ENCODE measurements at regions not wholly inside any gene's neighbourhood (a gene's known extent, or its start where the extent isn't known, plus 50 kb on each side); places are given as distances from the start of the nearest gene placed in this dataset.

DNA sequence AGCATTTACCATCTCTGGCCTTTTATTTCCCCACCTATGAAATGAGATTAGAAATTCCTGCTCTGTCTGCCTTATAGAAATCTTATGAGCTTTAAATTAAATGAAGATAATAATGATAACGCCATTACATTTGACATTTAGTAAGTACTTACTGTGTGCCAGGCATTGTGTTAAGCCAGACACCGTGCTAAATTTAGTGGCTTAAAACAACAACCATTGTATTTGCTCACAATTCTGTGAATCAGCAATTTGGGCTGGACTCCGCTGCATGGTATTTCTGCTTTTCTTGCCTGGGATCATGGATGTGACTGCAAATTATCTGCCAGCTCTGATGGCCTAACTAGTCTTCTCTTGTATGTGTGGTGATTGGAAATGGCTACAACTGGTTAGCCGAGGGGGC is 56.4 kb upstream of the CCDC6 start:
- no peak overlapping the region for H2AFZ ChIP-seq
- ChIA-PET CTCF (no interaction called here), POLR2A (ENCODE audit: unreplicated experiment) (no interaction called here)
- no peak overlapping the region for H3K4me2 ChIP-seq
- peaks cover 34% of the 10 kb centered on the region for H3F3A ChIP-seq (ENCODE audit: insufficient read depth, low read depth)
- H3K4me3 ChIP-seq: no peak overlapping the region
- TF ChIP-seq, protein P1, sequence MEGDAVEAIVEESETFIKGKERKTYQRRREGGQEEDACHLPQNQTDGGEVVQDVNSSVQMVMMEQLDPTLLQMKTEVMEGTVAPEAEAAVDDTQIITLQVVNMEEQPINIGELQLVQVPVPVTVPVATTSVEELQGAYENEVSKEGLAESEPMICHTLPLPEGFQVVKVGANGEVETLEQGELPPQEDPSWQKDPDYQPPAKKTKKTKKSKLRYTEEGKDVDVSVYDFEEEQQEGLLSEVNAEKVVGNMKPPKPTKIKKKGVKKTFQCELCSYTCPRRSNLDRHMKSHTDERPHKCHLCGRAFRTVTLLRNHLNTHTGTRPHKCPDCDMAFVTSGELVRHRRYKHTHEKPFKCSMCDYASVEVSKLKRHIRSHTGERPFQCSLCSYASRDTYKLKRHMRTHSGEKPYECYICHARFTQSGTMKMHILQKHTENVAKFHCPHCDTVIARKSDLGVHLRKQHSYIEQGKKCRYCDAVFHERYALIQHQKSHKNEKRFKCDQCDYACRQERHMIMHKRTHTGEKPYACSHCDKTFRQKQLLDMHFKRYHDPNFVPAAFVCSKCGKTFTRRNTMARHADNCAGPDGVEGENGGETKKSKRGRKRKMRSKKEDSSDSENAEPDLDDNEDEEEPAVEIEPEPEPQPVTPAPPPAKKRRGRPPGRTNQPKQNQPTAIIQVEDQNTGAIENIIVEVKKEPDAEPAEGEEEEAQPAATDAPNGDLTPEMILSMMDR (conservative IDR thresholded peaks at IDR 0.05): no peak
- TF ChIP-seq EZH2 (IDR thresholded peaks at IDR 0.05; ENCODE audit: low read depth): no peak
- H3K9me2 ChIP-seq (ENCODE audit: insufficient read depth): no peaks in the 10 kb centered on the region
- H3K4me1 ChIP-seq (replicated peaks; ENCODE audit: insufficient read depth): peaks cover 43% of the 10 kb centered on the region
- H4K20me1 ChIP-seq (ENCODE audit: insufficient read depth): no peaks in the 10 kb centered on the region
- intact Hi-C loops (cut with micrococcal nuclease; ENCODE audit: unreplicated experiment): no loop called here
- no TSS peak for BruUV-seq (replicated peaks)
- DNase-seq: no peak
- H3K27ac ChIP-seq: no peak overlapping the region
- H3K36me3 ChIP-seq (ENCODE audit: low read depth): no peaks in the 10 kb centered on the region
- H3K79me2 ChIP-seq (ENCODE audit: low read depth): no peaks in the 10 kb centered on the region
- no peaks in the 10 kb centered on the region for H3K27me3 ChIP-seq (ENCODE audit: insufficient read depth, low read depth)
- no peaks in the 10 kb centered on the region for H3K9me3 ChIP-seq (ENCODE audit: insufficient read depth, low read depth)

DNA sequence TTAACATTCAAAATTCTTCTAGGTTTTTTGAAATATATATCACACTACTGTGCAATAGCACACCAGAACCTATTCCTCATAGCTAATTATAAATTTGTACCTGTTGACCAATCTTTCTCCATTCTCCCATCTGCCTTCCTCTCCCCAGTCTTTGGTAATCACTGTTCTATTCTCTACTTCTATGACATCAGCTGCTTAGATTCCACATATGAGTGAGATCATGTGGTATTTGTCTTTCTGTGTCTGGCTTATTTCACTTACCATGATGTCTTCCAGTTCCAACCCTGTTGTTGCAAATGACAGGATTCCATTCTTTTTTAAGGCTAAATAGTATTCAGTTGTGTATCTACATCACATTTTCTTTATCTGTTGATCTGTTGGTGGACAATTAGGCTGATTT is 54.4 kb upstream of the CCDC6 start:
- H2AFZ ChIP-seq: no peak overlapping the region
- no peak for DNase-seq
- BruUV-seq (replicated peaks): no TSS peak
- peaks cover 23% of the 10 kb centered on the region for H3K4me1 ChIP-seq (replicated peaks; ENCODE audit: insufficient read depth)
- POLR2A ChIA-PET (ENCODE audit: unreplicated experiment): interaction anchor here (0.6 kb wide), 1 partner anchor 971 kb away, joined by 3 read pairs; no protein-coding TSS in a partner anchor
- H3K4me3 ChIP-seq: no peak overlapping the region
- H4K20me1 ChIP-seq (ENCODE audit: insufficient read depth): no peaks in the 10 kb centered on the region
- H3K79me2 ChIP-seq (ENCODE audit: low read depth): no peaks in the 10 kb centered on the region
- H3K4me2 ChIP-seq: no peak overlapping the region
- intact Hi-C loops (cut with micrococcal nuclease; ENCODE audit: unreplicated experiment): no loop called here
- CTCF ChIA-PET: no interaction called here
- H3K9me3 ChIP-seq (ENCODE audit: insufficient read depth, low read depth): no peaks in the 10 kb centered on the region
- no peaks in the 10 kb centered on the region for H3K36me3 ChIP-seq (ENCODE audit: low read depth)
- no peaks in the 10 kb centered on the region for H3K27me3 ChIP-seq (ENCODE audit: insufficient read depth, low read depth)
- H3K9me2 ChIP-seq (ENCODE audit: insufficient read depth): no peaks in the 10 kb centered on the region
- H3F3A ChIP-seq (ENCODE audit: insufficient read depth, low read depth): peaks cover 18% of the 10 kb centered on the region
- no peak for TF ChIP-seq EZH2 (IDR thresholded peaks at IDR 0.05; ENCODE audit: low read depth)
- TF ChIP-seq, protein P1 (conservative IDR thresholded peaks at IDR 0.05): no peak
- no peak overlapping the region for H3K27ac ChIP-seq

DNA sequence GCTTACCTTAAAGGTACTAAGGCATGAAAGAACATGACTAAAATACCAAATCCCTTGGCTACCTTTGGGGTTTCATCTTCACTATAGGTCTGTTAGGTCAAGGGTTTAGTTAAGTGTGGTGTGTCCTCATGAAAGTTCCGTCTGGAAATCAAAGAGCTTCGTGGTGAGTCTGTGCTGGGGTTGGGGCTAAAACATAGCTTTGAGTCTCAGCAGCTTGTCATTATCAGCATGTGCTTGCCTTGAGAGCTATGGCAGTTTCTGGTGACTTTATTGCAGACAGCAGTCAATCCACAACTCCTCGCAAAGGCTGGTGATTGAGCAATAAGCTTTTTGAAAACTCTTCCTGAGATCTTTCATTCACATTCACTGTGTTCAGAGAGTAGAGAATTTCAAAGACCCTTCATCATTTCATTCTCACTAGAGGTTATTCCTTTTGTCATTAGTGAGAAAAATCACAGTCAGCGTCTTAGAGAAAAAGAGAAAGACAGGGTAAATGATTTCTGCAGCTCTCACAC is 53.2 kb upstream of the CCDC6 start:
- no peak overlapping the region for H3K27ac ChIP-seq
- H3K4me1 ChIP-seq (replicated peaks; ENCODE audit: insufficient read depth): peaks cover 23% of the 10 kb centered on the region
- intact Hi-C loops (cut with micrococcal nuclease; ENCODE audit: unreplicated experiment): no loop called here
- no peaks in the 10 kb centered on the region for H3K9me3 ChIP-seq (ENCODE audit: insufficient read depth, low read depth)
- no peaks in the 10 kb centered on the region for H3K79me2 ChIP-seq (ENCODE audit: low read depth)
- ChIA-PET CTCF (no interaction called here), POLR2A (ENCODE audit: unreplicated experiment) (no interaction called here)
- DNase-seq: no peak
- H3K36me3 ChIP-seq (ENCODE audit: low read depth): no peaks in the 10 kb centered on the region
- TF ChIP-seq, protein P1 (conservative IDR thresholded peaks at IDR 0.05): no peak
- TF ChIP-seq EZH2 (IDR thresholded peaks at IDR 0.05; ENCODE audit: low read depth): no peak
- H3F3A ChIP-seq (ENCODE audit: insufficient read depth, low read depth): peaks cover 12% of the 10 kb centered on the region
- H3K9me2 ChIP-seq (ENCODE audit: insufficient read depth): no peaks in the 10 kb centered on the region
- no peak overlapping the region for H3K4me2 ChIP-seq
- no peak overlapping the region for H3K4me3 ChIP-seq
- no peaks in the 10 kb centered on the region for H4K20me1 ChIP-seq (ENCODE audit: insufficient read depth)
- no TSS peak for BruUV-seq (replicated peaks)
- no peaks in the 10 kb centered on the region for H3K27me3 ChIP-seq (ENCODE audit: insufficient read depth, low read depth)
- H2AFZ ChIP-seq: no peak overlapping the region

Data from PC-9 (cell line).